OCI-LY1 (cell line): ENCODE measurements at regions not wholly inside any gene's neighbourhood (a gene's known extent, or its start where the extent isn't known, plus 50 kb on each side); places are given as distances from the start of the nearest gene placed in this dataset.

Experiments used
- EZH2 ChIP-seq: fragments of 200-600 bp; sonication (generic), shearing (Covaris generic); IDR thresholded peaks from 2 replicates; pipeline ENCODE4 v1.8.0; 2017; ENCODE audit warnings: borderline replicate concordance, mixed run types, mild to moderate bottlenecking, antibody characterized with exemption, low read length, moderate library complexity, mixed read lengths
- TF ChIP-seq, protein P1 (sequence below): fragments of 200-600 bp; sonication (generic), shearing (Covaris generic); IDR thresholded peaks from 2 replicates; pipeline ENCODE4 v1.5.1; 2017; ENCODE audit warnings: mild to moderate bottlenecking, antibody characterized with exemption, low read length, moderate library complexity, mixed read lengths

DNA sequence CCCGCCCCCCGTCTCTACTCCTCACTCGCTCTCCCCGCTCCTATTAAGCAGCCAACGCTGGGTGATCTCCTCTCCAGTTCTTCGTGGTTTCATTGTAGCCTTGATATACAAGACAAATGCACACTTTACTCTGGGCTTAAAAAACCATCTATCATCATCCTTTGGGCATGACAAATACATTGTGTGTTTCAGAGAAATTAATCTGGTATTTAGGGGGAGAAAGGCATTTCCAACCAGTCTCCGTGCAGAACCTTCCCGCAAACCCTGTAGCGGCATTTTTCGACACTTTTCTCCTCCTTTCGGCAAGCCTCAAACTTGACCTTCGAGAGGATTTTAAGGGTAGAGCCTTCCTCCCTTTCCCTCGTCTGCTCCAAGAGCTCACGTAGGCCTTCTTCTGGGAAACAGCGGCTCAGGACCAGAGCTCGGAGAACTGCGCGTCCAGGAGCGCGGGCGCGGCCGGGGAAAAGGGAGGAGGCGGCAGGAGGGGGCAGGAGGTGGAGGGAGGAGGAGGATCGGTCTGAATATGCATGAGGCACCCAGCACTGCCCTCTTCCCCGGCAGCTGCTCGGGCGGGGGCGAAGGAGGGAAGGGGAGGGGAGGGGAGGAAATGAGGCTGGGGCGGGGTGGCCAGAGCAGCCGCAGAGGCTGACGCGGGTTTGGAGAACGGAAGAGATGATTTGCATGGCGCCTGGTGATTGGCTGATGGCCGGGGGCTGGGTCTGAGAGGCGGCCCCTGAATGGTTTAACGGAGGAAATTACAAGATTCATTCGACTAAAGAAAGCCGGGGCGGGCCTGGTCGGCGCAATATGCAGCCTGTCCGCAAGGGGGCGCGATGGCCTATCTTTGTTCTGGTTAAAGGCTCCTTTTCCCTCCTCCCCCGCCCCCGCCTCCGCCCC, 127.5 kb downstream of the TMEM161B start:
- TF ChIP-seq, protein P1, sequence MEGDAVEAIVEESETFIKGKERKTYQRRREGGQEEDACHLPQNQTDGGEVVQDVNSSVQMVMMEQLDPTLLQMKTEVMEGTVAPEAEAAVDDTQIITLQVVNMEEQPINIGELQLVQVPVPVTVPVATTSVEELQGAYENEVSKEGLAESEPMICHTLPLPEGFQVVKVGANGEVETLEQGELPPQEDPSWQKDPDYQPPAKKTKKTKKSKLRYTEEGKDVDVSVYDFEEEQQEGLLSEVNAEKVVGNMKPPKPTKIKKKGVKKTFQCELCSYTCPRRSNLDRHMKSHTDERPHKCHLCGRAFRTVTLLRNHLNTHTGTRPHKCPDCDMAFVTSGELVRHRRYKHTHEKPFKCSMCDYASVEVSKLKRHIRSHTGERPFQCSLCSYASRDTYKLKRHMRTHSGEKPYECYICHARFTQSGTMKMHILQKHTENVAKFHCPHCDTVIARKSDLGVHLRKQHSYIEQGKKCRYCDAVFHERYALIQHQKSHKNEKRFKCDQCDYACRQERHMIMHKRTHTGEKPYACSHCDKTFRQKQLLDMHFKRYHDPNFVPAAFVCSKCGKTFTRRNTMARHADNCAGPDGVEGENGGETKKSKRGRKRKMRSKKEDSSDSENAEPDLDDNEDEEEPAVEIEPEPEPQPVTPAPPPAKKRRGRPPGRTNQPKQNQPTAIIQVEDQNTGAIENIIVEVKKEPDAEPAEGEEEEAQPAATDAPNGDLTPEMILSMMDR, result peak; percentile 30; the same call in 1 of the 2 replicates
- no peak for TF ChIP-seq EZH2
